ENCODE measurements at regions not wholly inside any gene's neighbourhood (a gene's known extent, or its start where the extent isn't known, plus 50 kb on each side); places are given as distances from the start of the nearest gene placed in this dataset.

DNA sequence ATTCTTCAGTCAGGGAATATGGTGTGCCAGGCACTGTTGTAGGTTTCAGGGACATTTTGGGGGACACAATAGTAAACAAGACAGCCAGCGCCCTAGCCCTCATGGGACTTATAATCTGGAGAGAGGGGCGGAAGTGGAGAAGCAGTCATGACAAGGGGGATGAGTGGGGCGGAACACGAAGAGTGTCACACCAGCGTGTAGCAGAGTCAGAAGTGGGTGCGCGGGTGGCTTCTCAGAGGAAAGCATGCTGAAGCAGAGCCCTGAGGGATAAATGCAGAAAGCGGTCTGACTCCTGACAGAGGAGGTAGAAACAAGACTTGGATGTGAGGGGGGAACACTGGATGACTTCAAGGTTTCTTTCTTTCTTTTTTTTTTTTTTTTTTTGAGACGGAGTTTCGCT is 160.3 kb upstream of the LYZL2 start:
- Histone ChIP-seq H3K4me2 (no peak overlapping the region), H3K36me3 (no peaks in the 10 kb centered on the region), H3F3A (ENCODE audit: low read depth) (peaks cover 13% of the 10 kb centered on the region), H3K79me2 (ENCODE audit: low read depth) (no peaks in the 10 kb centered on the region), H3K27me3 (no peaks in the 10 kb centered on the region), H3K4me3 (no peak overlapping the region), H3K9me3 (ENCODE audit: low read depth) (no peaks in the 10 kb centered on the region), H4K20me1 (ENCODE audit: low read depth) (no peaks in the 10 kb centered on the region), H2AFZ (replicated peaks) (no peak overlapping the region), H3K4me1 (peaks cover 9% of the 10 kb centered on the region), H3K27ac (no peak overlapping the region), H3K9ac (no peak overlapping the region)
- peaks cover 2% of the 10 kb centered on the region for H3K27me3 Mint-ChIP-seq (ENCODE audit: insufficient read depth, low read depth)
- DNase-seq (ENCODE audit: low spot score), result no peak
- H3K36me3 Mint-ChIP-seq, result no peaks in the 10 kb centered on the region
- peaks cover 5% of the 10 kb centered on the region for H3K9me3 Mint-ChIP-seq
- H3K27ac Mint-ChIP-seq, result no peak overlapping the region
- no peak for TF ChIP-seq EZH2phosphoT487 (IDR thresholded peaks at IDR 0.05)
- no peak for TF ChIP-seq EZH2 (IDR thresholded peaks at IDR 0.05)
- TF ChIP-seq, protein P1, sequence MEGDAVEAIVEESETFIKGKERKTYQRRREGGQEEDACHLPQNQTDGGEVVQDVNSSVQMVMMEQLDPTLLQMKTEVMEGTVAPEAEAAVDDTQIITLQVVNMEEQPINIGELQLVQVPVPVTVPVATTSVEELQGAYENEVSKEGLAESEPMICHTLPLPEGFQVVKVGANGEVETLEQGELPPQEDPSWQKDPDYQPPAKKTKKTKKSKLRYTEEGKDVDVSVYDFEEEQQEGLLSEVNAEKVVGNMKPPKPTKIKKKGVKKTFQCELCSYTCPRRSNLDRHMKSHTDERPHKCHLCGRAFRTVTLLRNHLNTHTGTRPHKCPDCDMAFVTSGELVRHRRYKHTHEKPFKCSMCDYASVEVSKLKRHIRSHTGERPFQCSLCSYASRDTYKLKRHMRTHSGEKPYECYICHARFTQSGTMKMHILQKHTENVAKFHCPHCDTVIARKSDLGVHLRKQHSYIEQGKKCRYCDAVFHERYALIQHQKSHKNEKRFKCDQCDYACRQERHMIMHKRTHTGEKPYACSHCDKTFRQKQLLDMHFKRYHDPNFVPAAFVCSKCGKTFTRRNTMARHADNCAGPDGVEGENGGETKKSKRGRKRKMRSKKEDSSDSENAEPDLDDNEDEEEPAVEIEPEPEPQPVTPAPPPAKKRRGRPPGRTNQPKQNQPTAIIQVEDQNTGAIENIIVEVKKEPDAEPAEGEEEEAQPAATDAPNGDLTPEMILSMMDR (IDR thresholded peaks at IDR 0.05), result no peak
- H3K4me1 Mint-ChIP-seq, result peaks cover 8% of the 10 kb centered on the region
- H3K4me3 Mint-ChIP-seq, result no peak overlapping the region

DNA sequence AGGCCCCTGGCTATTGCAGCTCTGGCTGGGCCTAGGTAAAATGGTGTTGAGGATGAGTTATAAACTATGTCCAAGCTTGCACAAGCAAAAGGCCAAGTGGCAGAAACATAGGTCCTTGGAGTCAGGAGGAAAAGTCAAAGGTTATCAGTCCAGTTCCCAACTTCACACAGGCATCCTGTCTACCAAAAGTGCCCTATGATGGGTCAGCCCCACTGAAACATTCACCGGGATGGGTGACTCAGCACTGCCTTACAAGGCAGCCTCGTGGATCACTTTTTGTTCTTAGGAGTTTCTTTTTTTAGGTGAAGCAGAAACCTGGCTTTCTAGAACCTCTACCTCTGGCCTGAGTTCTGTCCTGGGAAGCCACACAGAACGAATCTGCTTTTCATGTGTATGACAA is 158.8 kb upstream of the LYZL2 start:
- no peak overlapping the region for H3K27ac Mint-ChIP-seq
- no peak overlapping the region for H3K4me3 Mint-ChIP-seq
- H3K4me3 ChIP-seq, result no peak overlapping the region
- DNase-seq (ENCODE audit: low spot score), result no peak
- H3K79me2 ChIP-seq (ENCODE audit: low read depth), result no peaks in the 10 kb centered on the region
- H3K4me1 ChIP-seq, result peaks cover 9% of the 10 kb centered on the region
- no peak overlapping the region for H3K9ac ChIP-seq
- H3K9me3 ChIP-seq (ENCODE audit: low read depth), result no peaks in the 10 kb centered on the region
- no peaks in the 10 kb centered on the region for H3K36me3 Mint-ChIP-seq
- H3K27me3 Mint-ChIP-seq (ENCODE audit: insufficient read depth, low read depth), result peaks cover 8% of the 10 kb centered on the region
- no peaks in the 10 kb centered on the region for H4K20me1 ChIP-seq (ENCODE audit: low read depth)
- peaks cover 20% of the 10 kb centered on the region for H3K4me1 Mint-ChIP-seq
- TF ChIP-seq EZH2phosphoT487 (IDR thresholded peaks at IDR 0.05) (no peak), EZH2 (IDR thresholded peaks at IDR 0.05) (no peak)
- TF ChIP-seq, protein P1 (IDR thresholded peaks at IDR 0.05), result no peak
- H3K4me2 ChIP-seq, result no peak overlapping the region
- no peaks in the 10 kb centered on the region for H3K36me3 ChIP-seq
- H2AFZ ChIP-seq (replicated peaks), result no peak overlapping the region
- H3K9me3 Mint-ChIP-seq, result no peaks in the 10 kb centered on the region
- H3F3A ChIP-seq (ENCODE audit: low read depth), result peaks cover 21% of the 10 kb centered on the region
- no peak overlapping the region for H3K27ac ChIP-seq
- no peaks in the 10 kb centered on the region for H3K27me3 ChIP-seq

DNA sequence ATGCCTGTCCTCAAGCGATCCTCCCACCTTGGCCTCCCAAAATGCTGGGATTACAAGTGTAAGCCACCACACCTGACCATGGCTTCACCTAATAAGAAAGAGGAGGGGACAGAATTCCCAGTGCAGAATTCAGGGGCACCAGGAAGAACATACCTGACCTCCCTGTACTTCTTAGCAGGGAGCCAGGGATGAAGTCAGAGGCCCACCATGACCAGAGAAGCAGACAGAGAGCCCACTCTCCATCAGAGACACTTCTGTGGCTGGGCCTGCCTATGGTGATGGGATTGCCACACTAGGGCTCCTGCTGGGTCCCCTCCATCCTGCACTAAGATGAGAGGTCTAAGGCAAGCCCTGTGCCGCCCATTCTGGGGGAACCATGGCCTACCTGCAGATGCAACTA is 157.4 kb upstream of the LYZL2 start:
- no peak overlapping the region for H2AFZ ChIP-seq (replicated peaks)
- no peaks in the 10 kb centered on the region for H3K9me3 ChIP-seq (ENCODE audit: low read depth)
- Mint-ChIP-seq H3K27ac (no peak overlapping the region), H3K27me3 (ENCODE audit: insufficient read depth, low read depth) (peaks cover 8% of the 10 kb centered on the region), H3K4me3 (no peak overlapping the region), H3K9me3 (no peaks in the 10 kb centered on the region), H3K36me3 (no peaks in the 10 kb centered on the region), H3K4me1 (peaks cover 31% of the 10 kb centered on the region)
- no peaks in the 10 kb centered on the region for H3K79me2 ChIP-seq (ENCODE audit: low read depth)
- no peak for DNase-seq (ENCODE audit: low spot score)
- H3K27me3 ChIP-seq, result no peaks in the 10 kb centered on the region
- TF ChIP-seq, protein P1 (IDR thresholded peaks at IDR 0.05), result no peak
- TF ChIP-seq EZH2 (IDR thresholded peaks at IDR 0.05) (no peak), EZH2phosphoT487 (IDR thresholded peaks at IDR 0.05) (no peak)
- no peaks in the 10 kb centered on the region for H4K20me1 ChIP-seq (ENCODE audit: low read depth)
- no peak overlapping the region for H3K4me2 ChIP-seq
- no peak overlapping the region for H3K27ac ChIP-seq
- H3F3A ChIP-seq (ENCODE audit: low read depth), result peaks cover 21% of the 10 kb centered on the region
- no peak overlapping the region for H3K9ac ChIP-seq
- H3K4me1 ChIP-seq, result peaks cover 9% of the 10 kb centered on the region
- no peaks in the 10 kb centered on the region for H3K36me3 ChIP-seq
- H3K4me3 ChIP-seq, result no peak overlapping the region
